Trophoblast cell (in vitro differentiated cells and primary cell): ENCODE measurements at regions not wholly inside any gene's neighbourhood (a gene's known extent, or its start where the extent isn't known, plus 50 kb on each side); places are given as distances from the start of the nearest gene placed in this dataset.
A peak's percentile ranks its signal among the peaks of the same experiment; 100 is the strongest.

Experiments used
- DNase-seq, 2 donors: peaks; one replicate each; pipeline ENCODE4 v3.0.0-alpha.2; 2016
- H2AFZ ChIP-seq: 2 replicates; pipeline ENCODE4 v1.6.1; 2013; ENCODE audit warnings: low read length, moderate library complexity, mild to moderate bottlenecking; ENCODE audit not compliant: insufficient read depth, poor library complexity
- H2AK5ac ChIP-seq: 2 replicates; pipeline ENCODE4 v1.6.1; 2013; ENCODE audit warnings: mild to moderate bottlenecking, low read length
- H2BK120ac ChIP-seq: 2 replicates; pipeline ENCODE4 v1.6.1; 2013; ENCODE audit warnings: low read length, mild to moderate bottlenecking, moderate library complexity; ENCODE audit not compliant: insufficient read depth, poor library complexity
- H2BK12ac ChIP-seq: 2 replicates; pipeline ENCODE4 v1.6.1; 2013; ENCODE audit warnings: mild to moderate bottlenecking, low read length, moderate library complexity
- H2BK5ac ChIP-seq: 2 replicates; pipeline ENCODE4 v1.6.1; 2013; ENCODE audit warnings: low read length, low read depth, moderate library complexity, mild to moderate bottlenecking; ENCODE audit not compliant: poor library complexity
- H3K14ac ChIP-seq: 2 replicates; pipeline ENCODE4 v1.6.1; 2013; ENCODE audit warnings: mild to moderate bottlenecking, low read length
- H3K18ac ChIP-seq: 2 replicates; pipeline ENCODE4 v1.6.1; 2013; ENCODE audit warnings: mild to moderate bottlenecking, low read length
- H3K23ac ChIP-seq: 2 replicates; pipeline ENCODE4 v1.6.1; 2013; ENCODE audit warnings: low read length
- H3K27ac ChIP-seq: 2 replicates; pipeline ENCODE4 v1.5.1; 2013; ENCODE audit warnings: low read depth, mild to moderate bottlenecking, inconsistent platforms, low read length, moderate library complexity
- H3K27me3 ChIP-seq: 2 replicates; pipeline ENCODE4 v1.6.1; 2013; ENCODE audit warnings: inconsistent platforms, mild to moderate bottlenecking, low read length, moderate library complexity; ENCODE audit not compliant: insufficient read depth
- H3K36me3 ChIP-seq, 2 experiments: 1 replicate in 1 of 2; 2 replicates in 1 of 2; pipeline ENCODE4 v1.6.1; 2013; ENCODE audit warnings: low read length in 2 of 2, mild to moderate bottlenecking in 2 of 2, moderate library complexity in 1 of 2; ENCODE audit not compliant: insufficient read depth in 2 of 2, control insufficient read depth in 1 of 2
- H3K4ac ChIP-seq: 2 replicates; pipeline ENCODE4 v1.6.1; 2013; ENCODE audit warnings: low read depth, mild to moderate bottlenecking, low read length, moderate library complexity
- H3K4me1 ChIP-seq, 2 experiments: 1 replicate in 1 of 2; 2 replicates in 1 of 2; pipeline ENCODE4 v1.6.1; 2013; ENCODE audit warnings: low read length in 2 of 2, mild to moderate bottlenecking in 2 of 2, moderate library complexity in 1 of 2; ENCODE audit not compliant: insufficient read depth in 2 of 2, control insufficient read depth in 1 of 2
- H3K4me2 ChIP-seq: 2 replicates; pipeline ENCODE4 v1.6.1; 2013; ENCODE audit warnings: inconsistent platforms, mild to moderate bottlenecking, low read length, moderate library complexity
- H3K4me3 ChIP-seq: 2 replicates; pipeline ENCODE4 v1.5.1; 2013; ENCODE audit warnings: mild to moderate bottlenecking, low read depth, low read length, inconsistent platforms
- H3K79me1 ChIP-seq: one replicate; pipeline ENCODE4 v1.6.1; 2013; ENCODE audit warnings: low read length
- H3K79me2 ChIP-seq: 2 replicates; pipeline ENCODE4 v1.6.1; 2013; ENCODE audit warnings: low read length, mild to moderate bottlenecking; ENCODE audit not compliant: control insufficient read depth, insufficient read depth, poor library complexity
- H3K9ac ChIP-seq: 2 replicates; pipeline ENCODE4 v1.6.1; 2013; ENCODE audit warnings: mild to moderate bottlenecking, low read length
- H3K9me3 ChIP-seq: 2 replicates; pipeline ENCODE4 v1.6.1; 2013; ENCODE audit warnings: low read depth, mild to moderate bottlenecking, control low read depth, inconsistent platforms, low read length; ENCODE audit not compliant: insufficient read depth
- H4K12ac ChIP-seq: 2 replicates; pipeline ENCODE4 v1.6.1; 2013; ENCODE audit warnings: low read depth, mild to moderate bottlenecking, low read length, moderate library complexity
- H4K8ac ChIP-seq: 2 replicates; pipeline ENCODE4 v1.6.1; 2013; ENCODE audit warnings: low read depth, mild to moderate bottlenecking, low read length, moderate library complexity
- H4K91ac ChIP-seq: one replicate; pipeline ENCODE4 v1.6.1; 2013; ENCODE audit warnings: low read depth, mild to moderate bottlenecking, low read length, moderate library complexity
- WGBS: extraction: QIAGEN DNeasy Blood & Tissue Kit; methylation state at CpG from one replicate; pipeline ENCODE4 v1.1.7; 2013; ENCODE audit warnings: missing lambda C conversion rate; ENCODE audit not compliant: insufficient read length, insufficient coverage; ENCODE audit errors: extremely low coverage; 5-methylcytosine and 5-hydroxymethylcytosine counted together

GRCh38 chr12:100737168-100737567 lies 57.4 kb upstream of the ANO4 start:
- Histone ChIP-seq H2BK5ac (no peak overlapping the region), H3K27me3 (no peaks in the 10 kb centered on the region), H3K27ac (no peak overlapping the region), H3K18ac (no peak overlapping the region), H2AFZ (no peak overlapping the region), H3K4me3 (no peak overlapping the region), H2BK120ac (no peak overlapping the region), H3K4ac (no peak overlapping the region), H3K4me2 (no peak overlapping the region), H4K8ac (no peak overlapping the region), H2AK5ac (no peak overlapping the region), H4K91ac (no peak overlapping the region), H3K9me3 (no peaks in the 10 kb centered on the region), H3K14ac (no peak overlapping the region), H3K9ac (no peak overlapping the region), H3K79me1 (no peaks in the 10 kb centered on the region), H3K4me1 (no peaks in the 10 kb centered on the region), H3K23ac (no peak overlapping the region), H3K36me3 (peaks cover 0 to 2% of the 10 kb centered on the region in 2 experiments), H3K79me2 (no peaks in the 10 kb centered on the region), H4K12ac (no peak overlapping the region), H2BK12ac (no peak overlapping the region)
- DNase-seq = no peak
- no CpG with 5 or more reads among the region's 2 CpGs for WGBS

- no peak overlapping the region for H2AFZ ChIP-seq
- WGBS = no CpG with 5 or more reads among the region's 2 CpGs
- no peak overlapping the region for H2AK5ac ChIP-seq
- H3K4ac ChIP-seq = no peak overlapping the region
- H3K14ac ChIP-seq = no peak overlapping the region
- no peak overlapping the region for H3K18ac ChIP-seq
- no peaks in the 10 kb centered on the region for H3K79me1 ChIP-seq
- no peak overlapping the region for H4K12ac ChIP-seq
- H4K8ac ChIP-seq = no peak overlapping the region
- H3K9me3 ChIP-seq = no peaks in the 10 kb centered on the region
- no peak overlapping the region for H3K4me3 ChIP-seq
- no peak overlapping the region for H3K4me2 ChIP-seq
- H2BK5ac ChIP-seq = no peak overlapping the region
- H2BK120ac ChIP-seq = no peak overlapping the region
- no peak overlapping the region for H3K9ac ChIP-seq
- H3K79me2 ChIP-seq = no peaks in the 10 kb centered on the region
- DNase-seq = no peak
- H4K91ac ChIP-seq = no peak overlapping the region
- H3K23ac ChIP-seq = no peak overlapping the region
- no peaks in the 10 kb centered on the region for H3K4me1 ChIP-seq
- H3K27me3 ChIP-seq = no peaks in the 10 kb centered on the region
- H2BK12ac ChIP-seq = no peak overlapping the region
- H3K27ac ChIP-seq = no peak overlapping the region
- peaks cover 0 to 2% of the 10 kb centered on the region in 2 experiments for H3K36me3 ChIP-seq
These were observed 56.5 kb upstream of the ANO4 start for GRCh38 chr12:100738086-100738485.

DNA sequence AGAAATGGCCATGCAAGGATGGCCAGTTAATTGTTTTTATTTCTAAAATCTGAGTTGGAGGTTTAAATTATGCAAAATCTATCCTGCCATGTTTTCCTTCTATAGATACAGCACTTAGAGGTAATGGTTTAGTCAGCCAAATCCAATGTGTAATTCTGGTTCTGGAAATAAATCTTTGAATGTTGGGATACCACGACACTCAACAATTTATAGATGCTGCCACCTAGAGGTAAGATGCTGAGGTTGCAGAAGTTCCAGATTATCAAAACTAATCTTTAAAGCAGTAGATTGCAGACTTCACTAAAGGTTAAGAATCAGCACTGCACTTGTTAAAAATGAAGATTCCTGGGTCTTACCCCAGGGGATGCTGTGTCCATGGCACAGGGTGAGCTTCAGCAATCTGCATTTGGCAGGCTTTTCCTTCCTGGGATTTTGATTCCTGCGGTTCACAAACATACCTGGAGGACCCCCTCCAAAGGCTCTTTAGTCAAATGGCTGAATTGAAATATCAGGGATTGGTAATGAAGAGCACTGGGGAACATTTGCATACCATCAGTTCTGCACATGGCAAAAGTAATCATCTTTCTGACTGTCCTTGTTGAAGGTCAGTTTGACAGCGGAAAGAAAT lies 53.4 kb upstream of the ANO4 start:
- no peak overlapping the region for H3K27ac ChIP-seq
- H3K4me2 ChIP-seq = no peak overlapping the region
- H4K8ac ChIP-seq = no peak overlapping the region
- H4K91ac ChIP-seq = no peak overlapping the region
- no peak overlapping the region for H3K18ac ChIP-seq
- H3K4me1 ChIP-seq = no peaks in the 10 kb centered on the region
- H3K36me3 ChIP-seq = peaks cover 0 to 2% of the 10 kb centered on the region in 2 experiments
- WGBS = no CpG with 5 or more reads among the region's 3 CpGs
- no peak overlapping the region for H3K9ac ChIP-seq
- H2BK120ac ChIP-seq = no peak overlapping the region
- H3K14ac ChIP-seq = no peak overlapping the region
- H2BK5ac ChIP-seq = no peak overlapping the region
- H2AFZ ChIP-seq = no peak overlapping the region
- H3K4me3 ChIP-seq = no peak overlapping the region
- H3K9me3 ChIP-seq = no peaks in the 10 kb centered on the region
- no peak overlapping the region for H3K23ac ChIP-seq
- no peaks in the 10 kb centered on the region for H3K79me2 ChIP-seq
- H3K4ac ChIP-seq = no peak overlapping the region
- no peaks in the 10 kb centered on the region for H3K27me3 ChIP-seq
- DNase-seq = peak; percentile 11 to 72
- H4K12ac ChIP-seq = no peak overlapping the region
- H2BK12ac ChIP-seq = no peak overlapping the region
- H2AK5ac ChIP-seq = no peak overlapping the region
- H3K79me1 ChIP-seq = no peaks in the 10 kb centered on the region

- no peak overlapping the region for H2BK12ac ChIP-seq
- no peak overlapping the region for H3K9ac ChIP-seq
- no peaks in the 10 kb centered on the region for H3K9me3 ChIP-seq
- no peak for DNase-seq
- H3K4me1 ChIP-seq = no peaks in the 10 kb centered on the region
- no peak overlapping the region for H3K4me3 ChIP-seq
- no CpG with 5 or more reads among the region's 1 CpG for WGBS
- no peak overlapping the region for H4K12ac ChIP-seq
- no peaks in the 10 kb centered on the region for H3K27me3 ChIP-seq
- no peak overlapping the region for H2AFZ ChIP-seq
- no peak overlapping the region for H3K27ac ChIP-seq
- no peak overlapping the region for H2AK5ac ChIP-seq
- H2BK120ac ChIP-seq = no peak overlapping the region
- no peak overlapping the region for H3K14ac ChIP-seq
- no peak overlapping the region for H2BK5ac ChIP-seq
- no peaks in the 10 kb centered on the region for H3K79me2 ChIP-seq
- H3K79me1 ChIP-seq = no peaks in the 10 kb centered on the region
- H3K18ac ChIP-seq = no peak overlapping the region
- no peak overlapping the region for H4K91ac ChIP-seq
- no peak overlapping the region for H3K4ac ChIP-seq
- peaks cover 0 to 2% of the 10 kb centered on the region in 2 experiments for H3K36me3 ChIP-seq
- H3K23ac ChIP-seq = no peak overlapping the region
- no peak overlapping the region for H3K4me2 ChIP-seq
- H4K8ac ChIP-seq = no peak overlapping the region
These were observed 51.5 kb upstream of the ANO4 start for GRCh38 chr12:100743060-100743459.
